Prostate gland (tissue), 2 donors: ENCODE measurements at regions not wholly inside any gene's neighbourhood (a gene's known extent, or its start where the extent isn't known, plus 50 kb on each side); places are given as distances from the start of the nearest gene placed in this dataset.

Experiments
- CTCF ChIP-seq, 4 experiments: fragments of 200-600 bp in 2 of 4; fragments of 450-650 bp in 2 of 4; sonication (generic) in 2 of 4; IDR thresholded peaks; 1 replicate in 3 of 4; 2 replicates in 1 of 4; pipeline ENCODE4 v1.5.1; 2016 to 2019; ENCODE audit warnings: antibody characterized with exemption in 4 of 4, mild to moderate bottlenecking in 2 of 4, moderate library complexity in 2 of 4
- POLR2A ChIP-seq: fragments of 450-650 bp; IDR thresholded peaks from one replicate; pipeline ENCODE4 v1.6.1; 2016; ENCODE audit warnings: antibody characterized with exemption, mild to moderate bottlenecking
- POLR2AphosphoS5 ChIP-seq: sonication (generic); formaldehyde crosslinking; IDR thresholded peaks from one replicate; pipeline ENCODE4 v1.6.1; 2017; ENCODE audit warnings: antibody characterized with exemption

- TF ChIP-seq CTCF (IDR thresholded peaks at IDR 0.05) (no peak), POLR2AphosphoS5 (no peak), POLR2A (no peak)
Measured at GRCh38 chr20:56776345-56776744, 147.2 kb downstream of the TFAP2C start.
